GM12892 (cell line): ENCODE measurements at regions not wholly inside any gene's neighbourhood (a gene's known extent, or its start where the extent isn't known, plus 50 kb on each side); places are given as distances from the start of the nearest gene placed in this dataset.
"Not testable (repeated sequence)": the region's sequence is repeated elsewhere in the genome, so short reads cannot be mapped to it uniquely, and the experiment has no call there.

Source experiments
- DNase-seq: peaks from one replicate; pipeline ENCODE4 v3.0.0; 2011; ENCODE audit not compliant: insufficient read length
- FAIRE-seq: peaks from 2 replicates; lab custom pipeline; 2011; peaks lifted over from hg19 to GRCh38; lab: Jason Lieb, UNC
- POLR2A ChIP-seq: IDR thresholded peaks from 2 replicates; pipeline ENCODE4 v1.6.1; 2011; ENCODE audit warnings: low read depth, low read length, control low read depth
- POLR2AphosphoS5 ChIP-seq: IDR thresholded peaks from 2 replicates; pipeline ENCODE4 v1.6.1; 2011; ENCODE audit warnings: low read depth, low read length, control low read depth
- TAF1 ChIP-seq: IDR thresholded peaks from 2 replicates; pipeline ENCODE4 v1.6.1; 2011; ENCODE audit warnings: low read depth, mild to moderate bottlenecking, control low read depth, low read length, borderline replicate concordance

- TF ChIP-seq POLR2A = no peak
- no peak for TF ChIP-seq POLR2AphosphoS5
- TF ChIP-seq TAF1 = no peak
- no peak for FAIRE-seq
- no peak for DNase-seq
These were observed 152.6 kb upstream of the EPHA4 start for GRCh38 chr2:221724631-221725203.

GRCh38 chr2:221724117-221724516, 152.0 kb upstream of the EPHA4 start:
- DNase-seq, FAIRE-seq: not testable (repeated sequence)

GRCh38 chr2:221716426-221717303, 144.6 kb upstream of the EPHA4 start:
- DNase-seq = no peak
- no peak for FAIRE-seq
- TF ChIP-seq POLR2A (no peak), POLR2AphosphoS5 (no peak), TAF1 (no peak)

- TF ChIP-seq POLR2A (no peak), TAF1 (no peak), POLR2AphosphoS5 (no peak)
- DNase-seq = no peak
- no peak for FAIRE-seq
These were observed 143.6 kb upstream of the EPHA4 start for GRCh38 chr2:221715523-221716247.

GRCh38 chr2:221710744-221711143, 138.6 kb upstream of the EPHA4 start:
- DNase-seq (no peak), FAIRE-seq (no peak)
- TF ChIP-seq POLR2A = no peak
- no peak for TF ChIP-seq POLR2AphosphoS5
- no peak for TF ChIP-seq TAF1

- TF ChIP-seq POLR2AphosphoS5 = no peak
- no peak for TF ChIP-seq POLR2A
- no peak for TF ChIP-seq TAF1
- no peak for DNase-seq
- no peak for FAIRE-seq
These were observed 136.8 kb upstream of the EPHA4 start for GRCh38 chr2:221708902-221709301.

- FAIRE-seq (no peak), DNase-seq (no peak)
- TF ChIP-seq POLR2AphosphoS5 (no peak), TAF1 (no peak), POLR2A (no peak)
These were observed 133.2 kb upstream of the EPHA4 start for GRCh38 chr2:221705185-221705877.

GRCh38 chr2:221704442-221704841, 132.3 kb upstream of the EPHA4 start:
- no peak for DNase-seq
- FAIRE-seq = no peak
- TF ChIP-seq POLR2A (no peak), POLR2AphosphoS5 (no peak), TAF1 (no peak)

- DNase-seq (no peak), FAIRE-seq (no peak)
- TF ChIP-seq POLR2AphosphoS5 (no peak), TAF1 (no peak), POLR2A (no peak)
These were observed 121.3 kb upstream of the EPHA4 start for GRCh38 chr2:221693365-221693764.

- no peak for TF ChIP-seq POLR2A
- TF ChIP-seq POLR2AphosphoS5 = no peak
- no peak for TF ChIP-seq TAF1
- FAIRE-seq (no peak), DNase-seq (no peak)
These were observed 119.5 kb upstream of the EPHA4 start for GRCh38 chr2:221691571-221691970.

GRCh38 chr2:221689140-221689539, 117.0 kb upstream of the EPHA4 start:
- FAIRE-seq = no peak
- TF ChIP-seq POLR2A (no peak), POLR2AphosphoS5 (no peak), TAF1 (no peak)
- no peak for DNase-seq
